Hepatocyte (in vitro differentiated cells): ENCODE measurements at regions not wholly inside any gene's neighbourhood (a gene's known extent, or its start where the extent isn't known, plus 50 kb on each side); places are given as distances from the start of the nearest gene placed in this dataset.

Experiments used
- CTCF ChIP-seq: fragments of 200-600 bp; sonication (generic); IDR thresholded peaks from 2 replicates; pipeline ENCODE4 v1.5.1; 2016; ENCODE audit warnings: antibody characterized with exemption, mild to moderate bottlenecking; ENCODE audit not compliant: poor library complexity
- EZH2 ChIP-seq: fragments of 200-600 bp; sonication (generic); IDR thresholded peaks from 2 replicates; pipeline ENCODE4 v1.6.1; 2016; ENCODE audit warnings: antibody characterized with exemption, mild to moderate bottlenecking, borderline replicate concordance
- EZH2phosphoT487 ChIP-seq: fragments of 200-600 bp; sonication (generic); IDR thresholded peaks from one replicate; pipeline ENCODE4 v1.6.1; 2018; ENCODE audit warnings: antibody characterized with exemption, mild to moderate bottlenecking, low read depth, moderate library complexity; ENCODE audit not compliant: unreplicated experiment, severe bottlenecking

- TF ChIP-seq CTCF, result no peak
- no peak for TF ChIP-seq EZH2
- TF ChIP-seq EZH2phosphoT487, result no peak
Observed at GRCh38 chr7:85341121-85341520, 154.3 kb upstream of the SEMA3D start.
